SK-N-SH (cell line): ENCODE measurements at regions not wholly inside any gene's neighbourhood (a gene's known extent, or its start where the extent isn't known, plus 50 kb on each side); places are given as distances from the start of the nearest gene placed in this dataset.

ENCODE experiments used
- CTCF ChIA-PET: fragments of 300-600, 350-600 bp; formaldehyde crosslinking; extraction: SDS; loops from one replicate; lab custom pipeline; 2021; lab: Yijun Ruan, JAX
- POLR2A ChIA-PET: fragments of 350-600 bp; sonication (Branson Sonifier 250); formaldehyde crosslinking; extraction: SDS; loops from one replicate; lab custom pipeline; 2020; ENCODE audit warnings: antibody characterized with exemption, inconsistent platforms; lab: Yijun Ruan, JAX
- DNase-seq: peaks from one replicate; pipeline ENCODE4 v3.0.0; 2012
- H2AFZ ChIP-seq: fragments of 200-600 bp; sonication (generic); 2 replicates; pipeline ENCODE4 v1.8.1; 2016; ENCODE audit warnings: antibody characterized with exemption, mild to moderate bottlenecking, low read depth
- H3F3A ChIP-seq: fragments of 200-600 bp; sonication (generic); replicated peaks from 2 replicates; pipeline ENCODE3; 2016; ENCODE audit warnings: antibody characterized with exemption, mild to moderate bottlenecking; ENCODE audit not compliant: insufficient read depth
- H3K27ac ChIP-seq, 2 experiments: fragments of 200-500 bp in 1 of 2; fragments of 200-600 bp in 1 of 2; sonication (Bioruptor generic) in 1 of 2; sonication (generic), shearing (Covaris generic) in 1 of 2; 2 replicates each; pipeline versions ENCODE4 v1.5.1 to v1.6.1; 2014 to 2016; ENCODE audit warnings: low read depth in 2 of 2, inconsistent platforms in 1 of 2, low read length in 1 of 2, mild to moderate bottlenecking in 1 of 2, mixed read lengths in 1 of 2
- H3K27me3 ChIP-seq: fragments of 200-600 bp; sonication (generic), shearing (Covaris generic); 2 replicates; pipeline ENCODE4 v1.6.1; 2016; ENCODE audit warnings: mixed run types; ENCODE audit not compliant: insufficient read depth
- H3K36me3 ChIP-seq, 2 experiments: fragments of 200-500 bp in 1 of 2; fragments of 200-600 bp in 1 of 2; sonication (Bioruptor generic) in 1 of 2; sonication (generic) in 1 of 2; replicated peaks in 1 of 2; 2 replicates each; pipeline versions ENCODE3 to v1.5.1; 2014 to 2016; ENCODE audit warnings: low read length in 1 of 2, mild to moderate bottlenecking in 1 of 2; ENCODE audit not compliant: insufficient read depth in 2 of 2, control insufficient read depth in 1 of 2
- H3K4me1 ChIP-seq, 2 experiments: fragments of 200-500 bp in 1 of 2; fragments of 200-600 bp in 1 of 2; sonication (Bioruptor generic) in 1 of 2; sonication (generic), shearing (Covaris generic) in 1 of 2; 2 replicates each; pipeline versions ENCODE4 v1.5.1 to v1.6.1; 2014 to 2016; ENCODE audit warnings: low read depth in 1 of 2, low read length in 1 of 2, mixed run types in 1 of 2; ENCODE audit not compliant: insufficient read depth in 2 of 2, control insufficient read depth in 1 of 2
- H3K4me2 ChIP-seq: fragments of 200-600 bp; sonication (generic), shearing (Covaris generic); 2 replicates; pipeline ENCODE4 v1.6.1; 2017; ENCODE audit warnings: mixed run types
- H3K4me3 ChIP-seq, 2 experiments: fragments of 200-500 bp in 1 of 2; fragments of 200-600 bp in 1 of 2; sonication (Bioruptor generic) in 1 of 2; sonication (generic), shearing (Covaris generic) in 1 of 2; 2 replicates each; pipeline versions ENCODE4 v1.5.1 to v1.8.1; 2014 to 2016; ENCODE audit warnings: low read depth in 2 of 2, inconsistent platforms in 1 of 2, low read length in 1 of 2, mild to moderate bottlenecking in 1 of 2, mixed read lengths in 1 of 2, moderate library complexity in 1 of 2
- H3K79me2 ChIP-seq: fragments of 200-600 bp; sonication (generic); 2 replicates; pipeline ENCODE4 v1.8.1; 2017; ENCODE audit warnings: mild to moderate bottlenecking; ENCODE audit not compliant: insufficient read depth
- H3K9ac ChIP-seq: fragments of 200-600 bp; sonication (generic); 2 replicates; pipeline ENCODE4 v1.6.1; 2017; ENCODE audit warnings: mixed run types
- H3K9me2 ChIP-seq: fragments of 200-600 bp; sonication (generic); 2 replicates; pipeline ENCODE4 v1.6.1; 2017; ENCODE audit warnings: mixed run types
- H3K9me3 ChIP-seq: fragments of 200-600 bp; sonication (generic); 2 replicates; pipeline ENCODE4 v1.6.1; 2017; ENCODE audit warnings: mixed run types, mild to moderate bottlenecking, moderate library complexity
- H4K20me1 ChIP-seq: fragments of 200-600 bp; sonication (generic); 2 replicates; pipeline ENCODE4 v1.6.1; 2017; ENCODE audit warnings: mild to moderate bottlenecking, mixed run types; ENCODE audit not compliant: insufficient read depth
- CHD2 ChIP-seq: fragments of 150-350 bp; IDR thresholded peaks from 2 replicates; pipeline ENCODE4 v1.6.1; 2018; ENCODE audit warnings: low read length; ENCODE audit not compliant: partially characterized antibody
- EP300 ChIP-seq, 2 experiments: IDR thresholded peaks; 2 replicates each; pipeline versions ENCODE4 v1.4.0 to v1.6.1; 2012; ENCODE audit warnings: borderline replicate concordance in 1 of 2, low read depth in 1 of 2, low read length in 1 of 2
- EZH2phosphoT487 ChIP-seq: fragments of 200-600 bp; sonication (generic); IDR thresholded peaks from 2 replicates; pipeline ENCODE4 v1.6.1; 2017; ENCODE audit warnings: low read depth, mixed run types, mild to moderate bottlenecking, antibody characterized with exemption, moderate library complexity, borderline replicate concordance
- FOSL2 ChIP-seq: IDR thresholded peaks from 2 replicates; pipeline ENCODE4 v1.4.0; 2012; ENCODE audit warnings: low read depth, mild to moderate bottlenecking, moderate library complexity, borderline replicate concordance
- FOXJ3 ChIP-seq: sonication (generic); formaldehyde crosslinking; IDR thresholded peaks from 2 replicates; pipeline ENCODE4 v1.5.1; 2020; ENCODE audit warnings: mild to moderate bottlenecking, missing genetic modification reagents
- FOXM1 ChIP-seq: IDR thresholded peaks from 2 replicates; pipeline ENCODE4 v1.4.0; 2012; ENCODE audit warnings: low read depth, mild to moderate bottlenecking
- GABPA ChIP-seq: IDR thresholded peaks from 2 replicates; pipeline ENCODE4 v1.4.0; 2012; ENCODE audit warnings: low read depth, mild to moderate bottlenecking
- GATA2 ChIP-seq: sonication (generic); formaldehyde crosslinking; IDR thresholded peaks from 2 replicates; pipeline ENCODE4 v1.5.0; 2020; ENCODE audit warnings: mild to moderate bottlenecking, missing genetic modification reagents
- IRF3 ChIP-seq: fragments of 150-350 bp; IDR thresholded peaks from 2 replicates; pipeline ENCODE4 v1.6.1; 2016; ENCODE audit warnings: mild to moderate bottlenecking, low read depth, low read length
- JUND ChIP-seq: IDR thresholded peaks from 2 replicates; pipeline ENCODE4 v1.4.0; 2012
- MAX ChIP-seq: IDR thresholded peaks from 2 replicates; pipeline ENCODE4 v1.4.0; 2012; ENCODE audit warnings: low read depth
- MEF2A ChIP-seq: IDR thresholded peaks from 2 replicates; pipeline ENCODE4 v1.4.0; 2012; ENCODE audit warnings: low read depth, borderline replicate concordance
- NFIC ChIP-seq: IDR thresholded peaks from 2 replicates; pipeline ENCODE4 v1.4.0; 2012; ENCODE audit warnings: borderline replicate concordance
- NRF1 ChIP-seq: IDR thresholded peaks from 2 replicates; pipeline ENCODE4 v1.6.1; 2012; ENCODE audit warnings: low read depth, mild to moderate bottlenecking, low read length
- PBX3 ChIP-seq: IDR thresholded peaks from 2 replicates; pipeline ENCODE4; 2012
- POLR2AphosphoS5 ChIP-seq: IDR thresholded peaks from 2 replicates; pipeline ENCODE4 v1.6.1; 2012; ENCODE audit warnings: low read depth, low read length
- RAD21 ChIP-seq: IDR thresholded peaks from 2 replicates; pipeline ENCODE4 v1.6.1; 2012; ENCODE audit warnings: mild to moderate bottlenecking, low read length
- RXRA ChIP-seq: IDR thresholded peaks from 2 replicates; pipeline ENCODE4 v1.4.0; 2012; ENCODE audit warnings: low read depth, mild to moderate bottlenecking, borderline replicate concordance
- SIN3A ChIP-seq: IDR thresholded peaks from 2 replicates; pipeline ENCODE4 v1.6.1; 2012; ENCODE audit warnings: low read depth, mild to moderate bottlenecking, low read length, moderate library complexity, borderline replicate concordance
- SMC3 ChIP-seq: IDR thresholded peaks from 2 replicates; pipeline ENCODE4 v1.6.1; 2012; ENCODE audit warnings: low read depth, low read length, improper control_type of control experiment
- TEAD4 ChIP-seq: IDR thresholded peaks from 2 replicates; pipeline ENCODE4 v1.4.0; 2012; ENCODE audit warnings: mild to moderate bottlenecking, borderline replicate concordance; ENCODE audit not compliant: insufficient read depth
- USF1 ChIP-seq: IDR thresholded peaks from 2 replicates; pipeline ENCODE4 v1.4.0; 2012; ENCODE audit warnings: low read depth, borderline replicate concordance
- ZBTB33 ChIP-seq: IDR thresholded peaks from 2 replicates; pipeline ENCODE4 v1.4.0; 2012; ENCODE audit warnings: low read depth, borderline replicate concordance
- WGBS: methylation state at CpG from one replicate; pipeline ENCODE4 v1.1.6; 2017; ENCODE audit warnings: low lambda C conversion rate; 5-methylcytosine and 5-hydroxymethylcytosine counted together

DNA sequence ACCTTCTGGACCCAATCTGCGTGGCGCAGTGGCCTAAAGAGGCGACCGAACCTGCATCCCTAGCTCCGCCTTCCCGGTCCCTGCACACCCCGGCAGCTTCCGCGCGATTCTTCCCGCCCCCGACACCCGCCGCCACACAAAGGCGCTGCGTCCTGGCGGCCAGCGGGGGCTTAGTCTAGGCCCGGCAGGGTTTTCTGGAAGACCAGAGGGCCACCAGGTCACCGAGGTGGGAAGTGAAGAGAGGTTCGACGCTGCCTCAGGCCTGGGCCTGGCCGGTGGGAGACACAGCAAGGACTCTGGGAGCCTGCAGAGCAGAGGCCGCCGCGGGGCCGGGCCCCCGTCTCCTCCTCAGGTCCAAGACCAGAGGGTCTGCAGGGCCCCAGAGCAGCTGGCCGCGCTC, 154.9 kb downstream of the OR2B2 start:
- Histone ChIP-seq H3K9me3 (no peaks in the 10 kb centered on the region), H3K9me2 (no peaks in the 10 kb centered on the region), H3F3A (peaks cover 9% of the 10 kb centered on the region), H3K4me3 (no peak overlapping the region), H3K4me2 (no peak overlapping the region), H3K9ac (no peak overlapping the region), H2AFZ (no peak overlapping the region), H3K27me3 (no peaks in the 10 kb centered on the region; the same call in 1 of the 2 replicates), H3K79me2 (no peaks in the 10 kb centered on the region), H3K36me3 (no peaks in the 10 kb centered on the region), H3K4me1 (no peaks in the 10 kb centered on the region; a peak in 1 of 4 replicates), H3K27ac (no peak overlapping the region), H4K20me1 (no peaks in the 10 kb centered on the region)
- no peak for DNase-seq
- TF ChIP-seq GATA2 (CRISPR knock-in tag) (no peak), EP300 (IDR thresholded peaks at IDR 0.05; ENCODE audit: borderline replicate concordance in 1 of 2, low read depth in 1 of 2, low read length in 1 of 2) (no peak), NFIC (no peak), EZH2phosphoT487 (no peak), MEF2A (no peak), NRF1 (no peak), FOXJ3 (no peak), ZBTB33 (no peak), PBX3 (no peak), MAX (no peak), SIN3A (no peak), FOXM1 (no peak), CHD2 (no peak), RXRA (no peak), FOSL2 (no peak), SMC3 (no peak)
- ChIA-PET CTCF (interaction anchor here (4.3 kb wide), 1 partner anchor 14 kb away, joined by 28 read pairs; no protein-coding TSS in a partner anchor), POLR2A (no interaction called here)
- whole genome bisulfite sequencing = 90% methylated on average over 29 of the region's 30 CpGs

- Histone ChIP-seq H3K9me3 (no peaks in the 10 kb centered on the region), H3K27me3 (no peaks in the 10 kb centered on the region; the same call in 1 of the 2 replicates), H3K4me3 (no peak overlapping the region), H3K27ac (no peak overlapping the region), H3K9me2 (no peaks in the 10 kb centered on the region), H3K36me3 (no peaks in the 10 kb centered on the region), H3K4me1 (no peaks in the 10 kb centered on the region), H2AFZ (no peak overlapping the region), H3F3A (peaks cover 9% of the 10 kb centered on the region), H3K9ac (no peak overlapping the region), H4K20me1 (no peaks in the 10 kb centered on the region), H3K4me2 (no peak overlapping the region), H3K79me2 (no peaks in the 10 kb centered on the region)
- ChIA-PET POLR2A (no interaction called here), CTCF (interaction anchor here (1.0 to 4.3 kb wide), 3 partner anchors 16 to 237 kb away, joined by 4 to 28 read pairs (median 6); no protein-coding TSS in a partner anchor)
- no peak for DNase-seq
- WGBS = 89% methylated on average over 4 of the region's 4 CpGs
- TF ChIP-seq POLR2AphosphoS5 (no peak), EP300 (IDR thresholded peaks at IDR 0.05; ENCODE audit: borderline replicate concordance in 1 of 2, low read depth in 1 of 2, low read length in 1 of 2) (no peak), FOXM1 (no peak), GATA2 (CRISPR knock-in tag) (no peak), NRF1 (no peak), PBX3 (no peak), USF1 (no peak), GABPA (no peak), JUND (no peak), RAD21 (no peak), IRF3 (no peak), TEAD4 (no peak), SIN3A (no peak), EZH2phosphoT487 (no peak)
These were observed 156.4 kb downstream of the OR2B2 start for GRCh38 chr6:27755768-27756167.
